Gastroesophageal sphincter (tissue), 4 donors: ENCODE measurements at regions not wholly inside any gene's neighbourhood (a gene's known extent, or its start where the extent isn't known, plus 50 kb on each side); places are given as distances from the start of the nearest gene placed in this dataset.

Experiments used
- ATAC-seq: fragments of 150-250 bp; one replicate; pipeline ENCODE4 v1.9.1; 2016; ENCODE audit warnings: mild to moderate bottlenecking, moderate library complexity
- H3K27ac ChIP-seq, 4 donors: fragments of 200-600 bp; sonication (generic) in 3 of 4; 1 replicate in 3 of 4; 2 replicates in 1 of 4; pipeline ENCODE4 v1.5.1; 2016 to 2019
- H3K27me3 ChIP-seq: fragments of 200-600 bp; sonication (generic); one replicate; pipeline ENCODE4 v1.5.1; 2019
- H3K36me3 ChIP-seq, 2 donors: fragments of 200-600 bp; sonication (generic); one replicate each; pipeline ENCODE4 v1.5.1; 2019; ENCODE audit warnings: control low read depth in 1 of 2
- H3K4me1 ChIP-seq, 3 donors: fragments of 200-600 bp; sonication (generic); 1 replicate in 2 of 3; 2 replicates in 1 of 3; pipeline ENCODE4 v1.5.1; 2016 to 2019; ENCODE audit warnings: control low read depth in 2 of 3
- H3K4me3 ChIP-seq, 2 donors: fragments of 200-600 bp; sonication (generic); one replicate each; pipeline ENCODE4 v1.5.1; 2019; ENCODE audit warnings: mild to moderate bottlenecking in 1 of 2, moderate library complexity in 1 of 2
- H3K9me3 ChIP-seq, 3 donors: fragments of 200-600 bp; sonication (generic); one replicate each; pipeline ENCODE4 v1.5.1; 2017 to 2019; ENCODE audit warnings: control low read depth in 2 of 3
- EP300 ChIP-seq: sonication (generic); formaldehyde crosslinking; IDR thresholded peaks from one replicate; pipeline ENCODE4 v1.6.1; 2017; ENCODE audit warnings: antibody characterized with exemption, mild to moderate bottlenecking
- POLR2A ChIP-seq, 2 donors: fragments of 450-650 bp; IDR thresholded peaks; one replicate each; pipeline ENCODE4 v1.6.1; 2017; ENCODE audit warnings: antibody characterized with exemption in 2 of 2, mild to moderate bottlenecking in 2 of 2, moderate library complexity in 1 of 2
- POLR2AphosphoS5 ChIP-seq: sonication (generic); formaldehyde crosslinking; IDR thresholded peaks from one replicate; pipeline ENCODE4 v1.6.1; 2017; ENCODE audit warnings: antibody characterized with exemption
- WGBS, 2 donors: methylation state at CpG; one replicate each; pipeline ENCODE4 v1.1.5; 2018; ENCODE audit warnings: low coverage in 1 of 2; 5-methylcytosine and 5-hydroxymethylcytosine counted together
- TF ChIP-seq, protein P1 (sequence below), 4 experiments: fragments of 200-600 bp in 2 of 4; fragments of 450-650 bp in 2 of 4; sonication (generic) in 1 of 4; IDR thresholded peaks; one replicate each; pipeline ENCODE4 v1.5.1; 2017 to 2019; ENCODE audit warnings: antibody characterized with exemption in 4 of 4, mild to moderate bottlenecking in 2 of 4, moderate library complexity in 2 of 4

GRCh38 chr5:42919600-42919999, 107.9 kb upstream of the SELENOP start:
- no peak overlapping the region for H3K4me3 ChIP-seq
- no peaks in the 10 kb centered on the region for H3K9me3 ChIP-seq
- no peak overlapping the region for H3K27ac ChIP-seq
- no peaks in the 10 kb centered on the region for H3K4me1 ChIP-seq
- no peak for ATAC-seq
- no peaks in the 10 kb centered on the region for H3K36me3 ChIP-seq
- 41 to 52% methylated on average over 3 of the region's 3 CpGs for whole genome bisulfite sequencing, 2 donors
- peaks cover 17% of the 10 kb centered on the region for H3K27me3 ChIP-seq
- TF ChIP-seq POLR2A (IDR thresholded peaks at IDR 0.05) (no peak), EP300 (no peak), POLR2AphosphoS5 (no peak)
- TF ChIP-seq, protein P1, sequence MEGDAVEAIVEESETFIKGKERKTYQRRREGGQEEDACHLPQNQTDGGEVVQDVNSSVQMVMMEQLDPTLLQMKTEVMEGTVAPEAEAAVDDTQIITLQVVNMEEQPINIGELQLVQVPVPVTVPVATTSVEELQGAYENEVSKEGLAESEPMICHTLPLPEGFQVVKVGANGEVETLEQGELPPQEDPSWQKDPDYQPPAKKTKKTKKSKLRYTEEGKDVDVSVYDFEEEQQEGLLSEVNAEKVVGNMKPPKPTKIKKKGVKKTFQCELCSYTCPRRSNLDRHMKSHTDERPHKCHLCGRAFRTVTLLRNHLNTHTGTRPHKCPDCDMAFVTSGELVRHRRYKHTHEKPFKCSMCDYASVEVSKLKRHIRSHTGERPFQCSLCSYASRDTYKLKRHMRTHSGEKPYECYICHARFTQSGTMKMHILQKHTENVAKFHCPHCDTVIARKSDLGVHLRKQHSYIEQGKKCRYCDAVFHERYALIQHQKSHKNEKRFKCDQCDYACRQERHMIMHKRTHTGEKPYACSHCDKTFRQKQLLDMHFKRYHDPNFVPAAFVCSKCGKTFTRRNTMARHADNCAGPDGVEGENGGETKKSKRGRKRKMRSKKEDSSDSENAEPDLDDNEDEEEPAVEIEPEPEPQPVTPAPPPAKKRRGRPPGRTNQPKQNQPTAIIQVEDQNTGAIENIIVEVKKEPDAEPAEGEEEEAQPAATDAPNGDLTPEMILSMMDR (IDR thresholded peaks at IDR 0.05), result no peak

DNA sequence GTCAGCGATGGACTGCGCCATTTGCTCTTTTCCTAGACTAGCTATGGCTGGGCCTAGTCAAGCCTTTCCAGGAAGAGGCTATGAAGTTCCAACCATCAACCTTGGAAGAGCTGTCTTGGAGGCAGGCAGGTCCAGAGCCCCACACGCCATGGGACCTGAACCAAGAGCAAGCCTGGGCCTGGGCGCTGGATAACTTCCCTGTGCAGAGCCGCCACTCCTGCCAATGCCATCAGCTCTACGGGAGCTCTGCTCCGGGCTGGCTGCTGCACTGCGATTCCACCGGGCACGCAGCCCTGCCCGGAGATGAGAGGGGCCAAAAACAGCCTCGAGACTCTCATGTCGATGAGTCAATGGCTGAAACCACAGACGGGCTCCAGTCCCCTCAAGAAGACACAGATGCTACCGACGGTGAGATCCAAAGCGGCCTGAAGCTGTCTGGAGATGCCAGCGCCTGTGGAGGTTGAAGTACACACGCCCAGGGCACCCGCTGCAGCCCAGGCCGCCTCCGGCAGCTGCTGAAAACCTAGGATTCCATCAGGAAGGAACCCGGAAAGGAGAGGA, 103.7 kb upstream of the SELENOP start:
- Histone ChIP-seq H3K4me1 (no peaks in the 10 kb centered on the region), H3K27ac (no peak overlapping the region), H3K27me3 (peaks cover 5% of the 10 kb centered on the region), H3K36me3 (no peaks in the 10 kb centered on the region), H3K9me3 (no peaks in the 10 kb centered on the region), H3K4me3 (no peak overlapping the region)
- TF ChIP-seq POLR2A (IDR thresholded peaks at IDR 0.05) (no peak), EP300 (no peak), POLR2AphosphoS5 (no peak)
- TF ChIP-seq, protein P1 (IDR thresholded peaks at IDR 0.05), result no peak
- 100% methylated on average over 1 to 2 of the region's 23 CpGs for WGBS, 2 donors
- no peak for ATAC-seq

- H3K9me3 ChIP-seq, result no peaks in the 10 kb centered on the region
- no peak overlapping the region for H3K4me3 ChIP-seq
- TF ChIP-seq, protein P1 (IDR thresholded peaks at IDR 0.05), result peak in 1 of 4 experiments; percentile 30
- no peak for TF ChIP-seq POLR2A (IDR thresholded peaks at IDR 0.05)
- H3K4me1 ChIP-seq, result peaks cover 0 to 11% (median 4%) of the 10 kb centered on the region in 3 donors
- no peak overlapping the region for H3K27ac ChIP-seq
- ATAC-seq, result no peak
- H3K27me3 ChIP-seq, result peaks cover 6% of the 10 kb centered on the region
- H3K36me3 ChIP-seq, result no peaks in the 10 kb centered on the region
- WGBS, 2 donors, result 61 to 63% methylated on average over 8 of the region's 8 CpGs
These were observed 100.6 kb upstream of the SELENOP start for GRCh38 chr5:42912184-42912798.

GRCh38 chr5:42908509-42909488, 97.1 kb upstream of the SELENOP start:
- ATAC-seq, result peak; percentile 87
- H3K4me1 ChIP-seq, result peaks cover 0 to 11% (median 4%) of the 10 kb centered on the region in 3 donors
- 6 to 10% methylated on average over 15 to 16 of the region's 30 CpGs for WGBS, 2 donors
- H3K27me3 ChIP-seq, result peaks cover 10% of the 10 kb centered on the region
- H3K4me3 ChIP-seq, result peak overlapping the region; percentile 51 to 57
- no peak overlapping the region for H3K27ac ChIP-seq
- no peaks in the 10 kb centered on the region for H3K36me3 ChIP-seq
- no peaks in the 10 kb centered on the region for H3K9me3 ChIP-seq
- TF ChIP-seq, protein P1 (IDR thresholded peaks at IDR 0.05), result peak; percentile 54 to 91 (median 80)
- TF ChIP-seq POLR2AphosphoS5 (no peak), POLR2A (IDR thresholded peaks at IDR 0.05) (no peak)
